ENCODE measurements at regions not wholly inside any gene's neighbourhood (a gene's known extent, or its start where the extent isn't known, plus 50 kb on each side); places are given as distances from the start of the nearest gene placed in this dataset.
"Not testable (repeated sequence)": the region's sequence is repeated elsewhere in the genome, so short reads cannot be mapped to it uniquely, and the experiment has no call there.

DNA sequence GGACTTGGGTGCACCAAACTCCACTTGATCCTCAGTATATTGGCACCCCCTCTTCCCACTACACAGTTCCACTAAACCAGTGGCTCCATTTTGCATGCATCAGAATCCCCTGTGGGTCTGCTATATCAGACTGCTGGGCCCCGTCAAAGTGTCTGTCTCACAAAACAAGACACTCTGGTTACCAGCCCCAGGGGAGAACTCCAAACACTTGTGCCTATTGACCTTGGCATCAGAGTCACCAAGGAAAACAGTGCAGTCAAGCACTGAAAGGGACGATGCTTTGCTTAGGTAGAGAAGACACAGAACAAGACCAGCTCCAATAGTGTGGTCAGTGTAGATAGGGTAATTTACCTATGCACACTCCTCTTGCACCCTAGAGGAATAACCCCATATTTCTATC is 205.8 kb upstream of the RAI14 start:
- no peak for DNase-seq (ENCODE audit: low read depth)
- TF ChIP-seq, protein P1, sequence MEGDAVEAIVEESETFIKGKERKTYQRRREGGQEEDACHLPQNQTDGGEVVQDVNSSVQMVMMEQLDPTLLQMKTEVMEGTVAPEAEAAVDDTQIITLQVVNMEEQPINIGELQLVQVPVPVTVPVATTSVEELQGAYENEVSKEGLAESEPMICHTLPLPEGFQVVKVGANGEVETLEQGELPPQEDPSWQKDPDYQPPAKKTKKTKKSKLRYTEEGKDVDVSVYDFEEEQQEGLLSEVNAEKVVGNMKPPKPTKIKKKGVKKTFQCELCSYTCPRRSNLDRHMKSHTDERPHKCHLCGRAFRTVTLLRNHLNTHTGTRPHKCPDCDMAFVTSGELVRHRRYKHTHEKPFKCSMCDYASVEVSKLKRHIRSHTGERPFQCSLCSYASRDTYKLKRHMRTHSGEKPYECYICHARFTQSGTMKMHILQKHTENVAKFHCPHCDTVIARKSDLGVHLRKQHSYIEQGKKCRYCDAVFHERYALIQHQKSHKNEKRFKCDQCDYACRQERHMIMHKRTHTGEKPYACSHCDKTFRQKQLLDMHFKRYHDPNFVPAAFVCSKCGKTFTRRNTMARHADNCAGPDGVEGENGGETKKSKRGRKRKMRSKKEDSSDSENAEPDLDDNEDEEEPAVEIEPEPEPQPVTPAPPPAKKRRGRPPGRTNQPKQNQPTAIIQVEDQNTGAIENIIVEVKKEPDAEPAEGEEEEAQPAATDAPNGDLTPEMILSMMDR (IDR thresholded peaks at IDR 0.05; ENCODE audit: low read depth, low read length, missing control alignments) = no peak
- in situ Hi-C loops (cut with HindIII; ENCODE audit: low sequenced_read_pairs) = no loop called here
- no peak overlapping the region for H3K4me3 ChIP-seq (ENCODE audit: low read depth, low read length)

DNA sequence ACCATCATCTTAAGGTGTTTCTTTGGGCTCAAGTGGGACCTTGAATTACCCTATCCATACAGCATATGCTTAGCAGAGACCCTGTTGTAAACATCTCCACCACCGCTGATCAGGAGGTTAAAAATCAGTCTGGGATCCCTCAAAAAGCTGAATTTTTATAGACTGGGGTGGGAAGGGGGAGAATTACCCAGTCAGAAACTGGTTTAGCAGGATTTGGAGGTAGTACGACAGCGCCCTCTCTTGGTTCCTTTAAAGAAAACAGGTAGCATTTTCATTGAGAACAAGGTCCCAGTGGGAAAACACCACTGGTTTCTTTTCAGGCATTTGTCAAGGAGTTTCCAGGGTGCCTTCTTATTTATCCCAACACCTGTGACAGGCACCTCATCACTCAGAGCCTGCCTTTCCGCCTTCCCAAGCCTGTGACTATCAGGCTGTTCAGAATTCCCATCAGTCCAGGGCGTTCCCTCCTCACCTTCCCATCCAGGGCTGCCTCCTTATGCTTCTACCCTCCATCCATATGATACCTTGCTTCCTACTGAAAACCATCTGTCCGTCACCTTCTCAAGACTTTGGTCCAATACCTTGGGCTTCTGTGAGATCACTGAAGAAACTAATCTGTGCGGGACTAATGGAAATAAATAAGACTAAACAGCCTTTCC is 203.8 kb upstream of the RAI14 start:
- TF ChIP-seq, protein P1 (IDR thresholded peaks at IDR 0.05; ENCODE audit: low read depth, low read length, missing control alignments) = peak; percentile 42
- no peak for DNase-seq (ENCODE audit: low read depth)
- no peak overlapping the region for H3K4me3 ChIP-seq (ENCODE audit: low read depth, low read length)
- in situ Hi-C loops (cut with HindIII; ENCODE audit: low sequenced_read_pairs) = no loop called here

DNA sequence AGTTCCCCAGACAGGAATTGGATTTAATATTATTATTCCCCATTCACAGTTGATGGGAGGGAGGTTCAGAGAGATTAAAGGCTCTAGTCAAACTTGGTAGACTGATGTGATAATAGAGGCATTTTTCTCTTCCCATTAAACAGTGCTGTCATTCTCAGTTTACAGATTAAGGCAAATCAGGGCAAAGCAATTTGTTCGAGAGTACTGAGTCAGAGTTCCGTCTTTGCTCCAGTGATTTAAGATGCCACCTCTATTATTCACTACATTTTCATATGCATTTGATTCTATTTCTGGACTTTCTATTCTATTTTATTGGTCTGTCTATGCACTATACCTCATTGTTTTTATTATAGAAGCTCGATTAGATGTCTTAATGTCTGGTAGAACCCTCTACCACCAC is 201.0 kb upstream of the RAI14 start:
- no peak for DNase-seq (ENCODE audit: low read depth)
- TF ChIP-seq, protein P1 (IDR thresholded peaks at IDR 0.05; ENCODE audit: low read depth, low read length, missing control alignments) = no peak
- H3K4me3 ChIP-seq (ENCODE audit: low read depth, low read length) = no peak overlapping the region
- in situ Hi-C loops (cut with HindIII; ENCODE audit: low sequenced_read_pairs) = no loop called here

DNA sequence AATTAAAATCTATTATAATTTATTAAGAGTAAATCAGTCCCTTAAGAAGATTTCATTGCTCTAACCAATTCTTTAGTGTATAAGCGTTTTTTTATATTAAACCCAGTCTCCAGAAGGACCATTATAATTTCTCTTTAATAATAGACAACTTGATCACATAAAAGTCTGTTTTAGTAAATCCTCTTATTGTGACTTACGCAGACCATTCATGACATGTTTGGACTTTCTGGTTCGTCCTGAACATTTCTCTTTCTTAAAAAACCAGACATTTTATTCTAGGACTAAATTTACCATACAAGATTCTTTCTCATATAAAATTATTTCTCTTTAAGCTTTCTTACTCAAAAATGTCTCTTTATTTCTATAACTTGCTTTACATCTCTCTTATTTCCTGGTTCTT is 196.2 kb upstream of the RAI14 start:
- no peak overlapping the region for H3K4me3 ChIP-seq (ENCODE audit: low read depth, low read length)
- no peak for DNase-seq (ENCODE audit: low read depth)
- in situ Hi-C loops (cut with HindIII; ENCODE audit: low sequenced_read_pairs) = no loop called here
- TF ChIP-seq, protein P1 (IDR thresholded peaks at IDR 0.05; ENCODE audit: low read depth, low read length, missing control alignments) = no peak

DNA sequence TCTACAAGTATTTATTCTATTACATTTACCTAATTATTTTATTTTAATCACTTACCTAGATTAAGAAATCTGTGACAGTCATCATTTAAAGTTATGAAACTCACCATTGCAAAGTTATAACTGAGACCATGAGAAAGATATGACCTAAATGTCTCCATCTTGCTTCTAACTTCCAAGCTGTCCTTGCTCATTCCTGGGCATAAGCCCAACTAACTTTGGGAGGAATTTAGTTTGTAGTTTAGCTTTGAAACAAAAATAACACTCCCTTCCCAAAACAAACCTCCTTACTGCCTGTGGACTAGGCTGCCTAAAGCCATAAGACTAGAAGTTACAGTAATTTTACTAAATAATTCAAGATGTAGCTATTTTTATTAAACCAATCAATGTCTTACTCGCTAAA is 195.6 kb upstream of the RAI14 start:
- TF ChIP-seq, protein P1 (IDR thresholded peaks at IDR 0.05; ENCODE audit: low read depth, low read length, missing control alignments) = no peak
- in situ Hi-C loops (cut with HindIII; ENCODE audit: low sequenced_read_pairs) = no loop called here
- no peak for DNase-seq (ENCODE audit: low read depth)
- H3K4me3 ChIP-seq (ENCODE audit: low read depth, low read length) = no peak overlapping the region

DNA sequence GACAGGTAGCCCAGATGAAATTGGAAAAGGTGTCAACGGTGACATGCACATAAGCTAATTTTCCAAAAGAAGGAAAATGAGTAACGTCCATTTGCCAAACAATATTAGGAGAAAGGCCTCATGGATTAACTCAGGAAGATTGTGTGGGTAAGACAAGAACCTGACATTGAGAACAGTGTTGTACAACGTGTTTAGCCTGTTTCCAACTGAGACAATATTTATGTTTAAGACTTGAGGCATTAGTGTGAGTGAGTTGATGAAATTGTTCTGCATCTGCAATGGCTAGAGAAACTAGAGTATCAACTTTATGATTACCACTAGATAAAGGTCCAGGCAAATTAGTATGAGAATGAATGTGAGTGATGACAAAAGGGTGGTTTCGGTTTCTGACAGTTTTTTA is 191.3 kb upstream of the RAI14 start:
- no peak for DNase-seq (ENCODE audit: low read depth)
- TF ChIP-seq, protein P1 (IDR thresholded peaks at IDR 0.05; ENCODE audit: low read depth, low read length, missing control alignments) = no peak
- no peak overlapping the region for H3K4me3 ChIP-seq (ENCODE audit: low read depth, low read length)
- in situ Hi-C loops (cut with HindIII; ENCODE audit: low sequenced_read_pairs) = no loop called here

DNA sequence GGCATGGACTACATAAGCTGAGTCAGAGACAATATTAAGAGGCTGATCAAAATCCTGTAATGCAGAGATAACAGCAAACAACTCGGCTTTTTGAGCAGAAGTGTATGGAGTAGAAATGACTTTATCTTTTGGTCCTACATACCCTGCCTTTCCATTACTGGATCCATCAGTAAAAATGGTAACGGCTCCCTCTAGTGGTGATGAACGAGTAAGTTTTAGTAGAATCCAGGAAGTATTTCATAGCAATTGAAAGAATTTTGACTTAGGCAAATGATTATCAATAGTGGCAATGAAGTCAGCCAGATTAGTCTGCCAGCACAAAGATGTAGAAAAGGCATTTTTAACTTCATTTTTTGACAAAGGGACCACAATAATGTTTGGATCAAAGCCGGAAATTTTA is 190.8 kb upstream of the RAI14 start:
- H3K4me3 ChIP-seq (ENCODE audit: low read depth, low read length); in situ Hi-C loops (cut with HindIII; ENCODE audit: low sequenced_read_pairs): not testable (repeated sequence)
- DNase-seq (ENCODE audit: low read depth) = peak; percentile 24

DNA sequence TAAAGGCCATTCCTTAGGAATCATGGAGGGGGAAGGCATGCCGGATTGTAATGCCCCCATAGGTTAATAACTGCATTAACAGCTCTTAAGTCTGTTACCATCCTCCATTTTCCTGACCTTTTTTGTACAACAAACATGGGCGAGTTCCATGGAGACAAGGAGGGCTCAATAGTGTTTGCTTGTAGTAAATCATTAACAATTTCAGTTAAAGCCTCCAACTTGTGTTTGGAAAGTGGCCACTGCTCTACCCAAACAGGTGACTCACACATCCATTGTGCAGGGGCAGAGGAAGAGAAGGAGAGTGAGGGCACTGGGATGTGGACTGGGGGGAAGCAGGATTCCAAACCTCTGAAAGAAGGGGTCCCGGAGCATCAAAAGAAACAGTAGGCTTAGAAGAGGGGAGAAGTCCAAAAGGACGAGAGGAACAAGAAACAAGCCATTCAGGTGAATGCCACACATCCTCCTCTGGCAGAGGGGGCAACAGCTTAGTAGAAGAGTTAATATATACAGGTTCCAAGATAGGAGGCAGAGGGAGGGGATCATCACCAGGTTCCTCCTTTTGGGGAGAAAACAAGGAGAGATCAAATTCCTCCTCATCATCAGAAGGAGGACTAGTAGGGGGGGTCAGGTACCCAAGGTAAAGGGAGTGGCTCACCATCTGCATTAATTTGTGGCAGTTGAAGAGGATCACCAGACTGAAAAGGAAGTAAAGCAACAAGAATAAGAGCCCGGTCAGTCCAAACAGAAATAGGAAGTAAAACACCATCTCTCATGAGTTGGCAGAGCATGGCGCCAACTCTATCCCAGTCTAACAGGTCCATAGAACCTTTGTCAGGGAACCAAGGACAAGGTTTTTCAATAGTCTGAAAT is 189.4 kb upstream of the RAI14 start:
- H3K4me3 ChIP-seq (ENCODE audit: low read depth, low read length); DNase-seq (ENCODE audit: low read depth); in situ Hi-C loops (cut with HindIII; ENCODE audit: low sequenced_read_pairs): not testable (repeated sequence)
